HUES48 (cell line): ENCODE measurements at regions not wholly inside any gene's neighbourhood (a gene's known extent, or its start where the extent isn't known, plus 50 kb on each side); places are given as distances from the start of the nearest gene placed in this dataset.

Experiments
- H3K27ac ChIP-seq: one replicate; pipeline ENCODE4 v1.7.0; 2013; ENCODE audit warnings: low read depth, low read length, inconsistent platforms
- H3K27me3 ChIP-seq: 2 replicates; pipeline ENCODE4 v1.6.1; 2013; ENCODE audit warnings: mild to moderate bottlenecking, low read length; ENCODE audit not compliant: control insufficient read depth, insufficient read depth
- H3K36me3 ChIP-seq: 2 replicates; pipeline ENCODE4 v1.6.1; 2013; ENCODE audit warnings: low read length; ENCODE audit not compliant: control insufficient read depth, insufficient read depth
- H3K4me1 ChIP-seq: 2 replicates; pipeline ENCODE4 v1.6.1; 2013; ENCODE audit warnings: mild to moderate bottlenecking, low read length; ENCODE audit not compliant: control insufficient read depth, insufficient read depth
- H3K4me3 ChIP-seq: 2 replicates; pipeline ENCODE4 v1.5.1; 2013; ENCODE audit warnings: mild to moderate bottlenecking, low read depth, low read length
- H3K9ac ChIP-seq: 2 replicates; pipeline ENCODE4 v1.6.1; 2013; ENCODE audit warnings: mild to moderate bottlenecking, low read depth, low read length, moderate library complexity
- H3K9me3 ChIP-seq: 2 replicates; pipeline ENCODE4 v1.6.1; 2013; ENCODE audit warnings: low read length; ENCODE audit not compliant: control insufficient read depth, insufficient read depth

DNA sequence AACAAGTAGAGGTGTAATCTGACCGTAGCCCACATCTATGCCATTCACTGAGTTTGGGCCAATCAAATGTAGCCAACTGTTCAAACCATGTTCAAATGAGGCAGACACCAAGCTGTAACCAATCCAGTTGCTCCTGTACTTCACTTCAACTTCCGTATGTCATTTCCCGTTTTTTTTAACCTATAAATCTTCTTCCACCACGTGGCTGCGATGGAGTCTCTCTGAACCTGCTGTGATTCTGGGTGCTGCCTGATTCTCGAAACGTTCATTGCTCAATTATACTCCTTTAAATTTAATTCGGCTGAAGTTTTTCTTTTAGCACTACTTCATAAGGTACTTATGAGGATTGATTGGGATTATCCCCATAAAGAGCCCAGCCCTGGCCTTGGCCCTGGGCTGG lies 179.7 kb downstream of the PIK3R1 start:
- no peak overlapping the region for H3K27ac ChIP-seq
- no peaks in the 10 kb centered on the region for H3K27me3 ChIP-seq
- H3K9ac ChIP-seq, result no peak overlapping the region
- no peaks in the 10 kb centered on the region for H3K36me3 ChIP-seq
- H3K4me1 ChIP-seq, result no peaks in the 10 kb centered on the region
- no peak overlapping the region for H3K4me3 ChIP-seq
- no peaks in the 10 kb centered on the region for H3K9me3 ChIP-seq

DNA sequence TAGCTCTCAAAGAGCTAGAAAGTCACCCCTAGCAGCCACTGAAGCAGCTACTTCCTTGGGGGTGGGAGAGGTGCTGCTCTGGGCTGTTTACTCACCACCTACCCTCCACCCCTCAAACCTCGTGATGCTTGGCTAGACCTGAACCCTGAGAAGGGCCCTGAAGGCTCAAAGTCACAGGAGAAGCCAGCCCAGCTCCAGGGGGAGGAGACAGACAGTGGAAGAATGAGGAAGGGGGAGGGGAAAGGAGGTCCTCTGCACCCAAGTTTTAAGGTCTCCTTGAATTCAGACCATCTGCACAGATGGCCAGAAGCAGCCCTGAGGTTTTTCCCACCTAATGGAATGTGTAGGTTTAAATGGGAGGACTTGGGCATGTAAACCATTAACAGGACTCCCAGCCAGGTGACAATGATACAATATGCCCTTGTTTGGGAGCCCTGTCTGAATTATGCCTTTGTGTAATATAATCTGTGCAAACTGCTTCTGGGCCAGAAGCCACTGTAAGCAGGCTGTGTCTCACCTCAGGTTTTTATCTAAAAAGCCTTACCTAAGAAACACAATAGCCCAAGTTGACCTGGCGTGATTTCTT lies 180.5 kb downstream of the PIK3R1 start:
- peak overlapping the region; percentile 18 for H3K27ac ChIP-seq
- H3K9ac ChIP-seq, result no peak overlapping the region
- no peak overlapping the region for H3K4me3 ChIP-seq

DNA sequence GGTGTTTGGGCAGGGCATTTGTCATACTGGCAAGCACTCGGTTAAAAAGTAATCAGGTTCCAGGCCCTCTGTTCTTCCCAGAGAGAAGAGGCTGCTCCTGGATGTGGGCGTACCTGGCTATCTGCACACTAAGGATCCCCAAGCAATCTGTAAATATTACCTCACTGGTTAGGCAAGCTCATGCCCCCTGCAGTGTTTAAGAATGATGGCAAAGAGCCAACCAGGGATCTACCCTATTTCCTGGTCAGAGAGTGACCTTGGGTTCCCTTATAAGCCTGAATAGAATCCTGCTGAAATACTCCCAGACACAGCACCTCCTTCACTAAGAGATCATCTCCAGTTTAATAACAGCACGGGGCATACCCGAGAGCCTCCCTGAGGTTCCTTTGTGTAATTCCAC lies 181.2 kb downstream of the PIK3R1 start:
- Histone ChIP-seq H3K9me3 (no peaks in the 10 kb centered on the region), H3K9ac (no peak overlapping the region), H3K4me3 (no peak overlapping the region), H3K27ac (peak overlapping the region; percentile 18), H3K27me3 (no peaks in the 10 kb centered on the region), H3K4me1 (no peaks in the 10 kb centered on the region), H3K36me3 (no peaks in the 10 kb centered on the region)

More for the DNA sequence above, 180.5 kb downstream of the PIK3R1 start:
- no peaks in the 10 kb centered on the region for H3K9me3 ChIP-seq
- H3K4me1 ChIP-seq, result no peaks in the 10 kb centered on the region
- no peaks in the 10 kb centered on the region for H3K36me3 ChIP-seq
- no peaks in the 10 kb centered on the region for H3K27me3 ChIP-seq

DNA sequence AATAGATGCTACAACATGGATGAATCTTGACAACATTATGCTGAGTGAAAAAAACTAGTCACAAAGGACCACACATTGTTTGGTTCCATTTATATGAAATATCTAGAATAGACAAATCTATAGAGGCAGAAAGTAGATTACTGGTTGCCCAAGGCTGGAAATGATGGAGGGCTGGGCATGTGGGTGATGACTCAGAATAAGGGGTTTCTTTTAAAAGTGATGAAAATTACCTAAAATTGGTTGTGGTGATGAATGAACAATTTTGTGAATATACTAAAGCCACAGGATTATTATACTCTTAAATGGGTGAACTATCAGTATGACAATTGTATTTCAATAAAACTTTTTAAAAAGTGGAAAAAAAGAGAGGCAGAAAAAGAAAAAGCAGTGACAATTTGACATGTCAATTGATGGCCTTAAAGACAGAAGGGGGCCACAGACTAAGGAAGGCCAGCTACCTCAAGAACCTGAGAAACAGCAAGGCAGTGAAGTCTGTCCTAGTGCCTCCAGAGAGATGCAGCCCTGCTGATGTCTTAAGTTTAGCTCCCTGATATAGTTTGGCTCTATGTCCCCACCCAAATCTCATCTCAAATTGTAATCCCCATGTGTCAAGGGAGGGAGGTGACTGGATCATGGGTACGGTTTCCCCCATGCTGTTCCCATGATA lies 182.7 kb downstream of the PIK3R1 start:
- no peaks in the 10 kb centered on the region for H3K27me3 ChIP-seq
- H3K4me3 ChIP-seq, result no peak overlapping the region
- H3K9ac ChIP-seq, result no peak overlapping the region
- no peaks in the 10 kb centered on the region for H3K36me3 ChIP-seq
- H3K9me3 ChIP-seq, result no peaks in the 10 kb centered on the region
- no peak overlapping the region for H3K27ac ChIP-seq
- H3K4me1 ChIP-seq, result no peaks in the 10 kb centered on the region

DNA sequence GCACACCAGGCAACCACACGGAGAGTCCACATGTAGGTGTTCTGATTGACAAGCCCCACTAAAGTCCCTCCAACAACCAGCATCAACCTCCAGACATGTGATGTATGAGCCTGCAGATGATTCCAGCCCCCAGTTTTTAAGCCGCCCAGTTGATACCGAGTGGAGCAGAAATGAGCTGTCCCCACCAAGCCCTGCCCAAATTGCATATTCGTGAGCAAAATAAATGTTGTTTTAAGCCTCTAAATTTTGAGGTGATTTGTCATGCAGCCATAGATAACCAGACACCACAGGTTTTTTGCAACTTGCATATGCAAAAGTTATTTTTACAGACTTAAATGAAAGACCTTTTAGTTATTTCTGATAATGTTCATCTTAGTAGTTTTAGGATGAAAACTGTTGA lies 187.7 kb downstream of the PIK3R1 start:
- no peaks in the 10 kb centered on the region for H3K9me3 ChIP-seq
- no peak overlapping the region for H3K4me3 ChIP-seq
- H3K9ac ChIP-seq, result no peak overlapping the region
- H3K4me1 ChIP-seq, result peaks cover 22% of the 10 kb centered on the region
- no peaks in the 10 kb centered on the region for H3K27me3 ChIP-seq
- H3K27ac ChIP-seq, result no peak overlapping the region
- H3K36me3 ChIP-seq, result no peaks in the 10 kb centered on the region

DNA sequence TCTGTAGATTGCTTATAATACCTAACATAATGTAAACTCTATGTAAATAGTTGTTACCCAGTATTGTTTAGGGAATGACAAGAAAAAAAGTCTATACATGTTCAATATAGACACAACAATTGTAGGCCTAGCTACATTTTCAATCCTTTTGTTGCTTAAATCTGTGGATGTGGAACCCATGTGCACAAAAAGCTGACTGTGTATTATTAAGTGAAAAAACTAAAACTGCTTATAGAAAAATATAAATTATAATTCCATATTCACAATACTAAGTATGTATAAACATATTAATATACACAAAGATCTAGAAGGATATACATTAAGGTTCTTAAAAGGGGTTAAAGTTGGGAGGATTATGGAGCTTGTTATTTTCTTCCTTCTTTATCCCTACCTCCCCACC lies 188.7 kb downstream of the PIK3R1 start:
- Histone ChIP-seq H3K27me3 (no peaks in the 10 kb centered on the region), H3K36me3 (no peaks in the 10 kb centered on the region)

DNA sequence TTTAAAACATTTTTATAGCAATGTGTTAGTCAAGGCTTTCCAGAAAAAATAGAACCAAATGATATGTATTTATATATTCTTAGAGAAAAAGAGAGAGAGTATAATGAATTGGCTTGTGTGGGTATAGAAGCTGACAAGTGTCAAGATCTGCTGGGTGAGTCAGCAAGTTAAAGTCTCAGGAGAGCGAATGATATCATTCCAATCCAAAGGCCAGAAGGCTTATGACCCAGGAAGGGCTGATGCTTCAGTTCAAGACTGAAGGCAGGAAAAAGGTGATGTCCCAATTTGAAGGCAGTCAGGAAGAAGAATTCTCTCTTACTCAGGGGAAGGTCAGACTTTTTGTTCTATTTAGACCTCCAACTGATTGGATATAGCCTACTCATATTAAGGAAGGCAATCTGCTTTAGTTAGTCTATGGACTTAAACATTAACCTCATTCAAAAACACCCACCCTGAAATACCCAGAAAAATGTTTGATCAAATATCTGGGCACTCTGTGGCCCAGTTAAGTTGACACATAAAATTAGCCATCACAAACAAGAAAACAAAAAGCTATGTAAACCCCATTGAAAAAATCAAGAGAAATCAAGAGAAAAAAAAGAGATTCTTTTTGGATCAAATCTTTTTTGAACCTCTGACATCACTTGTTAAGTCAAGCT lies 189.6 kb downstream of the PIK3R1 start:
- Histone ChIP-seq H3K36me3 (no peaks in the 10 kb centered on the region), H3K27ac (no peak overlapping the region), H3K27me3 (no peaks in the 10 kb centered on the region), H3K4me3 (no peak overlapping the region), H3K9ac (no peak overlapping the region), H3K9me3 (no peaks in the 10 kb centered on the region), H3K4me1 (peaks cover 34% of the 10 kb centered on the region)

More for the DNA sequence above, 188.7 kb downstream of the PIK3R1 start:
- no peaks in the 10 kb centered on the region for H3K9me3 ChIP-seq
- H3K27ac ChIP-seq, result no peak overlapping the region
- no peak overlapping the region for H3K4me3 ChIP-seq
- H3K4me1 ChIP-seq, result peaks cover 31% of the 10 kb centered on the region
- no peak overlapping the region for H3K9ac ChIP-seq

DNA sequence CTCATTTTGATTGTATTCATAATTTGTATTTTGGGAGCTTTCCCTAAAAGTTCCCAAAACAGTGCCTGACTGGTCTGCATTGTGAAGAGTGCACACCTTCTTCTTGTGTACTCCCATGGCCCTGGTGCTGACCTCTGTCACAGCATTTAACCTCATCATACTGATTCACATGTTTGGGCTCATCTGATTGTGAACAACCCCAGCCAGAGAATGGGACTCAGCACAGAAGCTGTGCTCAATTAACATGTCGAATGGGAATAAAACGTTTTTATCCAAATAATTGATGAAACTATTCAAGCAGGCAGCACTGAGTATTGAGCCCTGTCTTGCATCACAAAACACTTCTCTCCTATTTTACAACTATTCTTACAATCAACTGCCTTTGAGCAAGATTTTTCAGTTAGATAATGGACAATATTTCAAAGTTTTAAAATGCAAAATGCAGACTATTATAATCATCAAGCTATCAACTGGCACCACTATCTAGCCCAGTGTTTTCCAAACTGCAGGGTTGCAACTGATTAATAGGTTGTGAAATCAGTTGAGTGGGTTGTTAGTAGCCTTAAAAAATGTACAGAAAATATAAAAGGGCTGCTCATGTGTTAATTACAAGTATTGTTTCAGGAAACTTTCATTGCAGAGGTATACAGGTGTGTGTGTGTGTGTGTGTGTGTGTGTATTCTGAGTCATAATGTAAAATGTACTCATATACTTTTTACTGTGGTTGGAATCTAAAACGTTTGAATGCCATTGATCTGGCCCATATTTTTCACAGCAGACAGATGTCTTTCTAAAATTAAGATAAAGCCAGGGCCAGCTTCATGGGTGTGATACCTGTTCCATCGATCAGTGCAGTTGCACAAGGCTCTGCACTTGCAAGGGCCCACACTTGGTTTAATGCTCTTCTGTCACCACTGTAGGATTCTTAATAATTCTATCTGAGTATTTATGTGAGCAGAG lies 190.5 kb downstream of the PIK3R1 start:
- no peak overlapping the region for H3K27ac ChIP-seq
- H3K9ac ChIP-seq, result no peak overlapping the region
- no peak overlapping the region for H3K4me3 ChIP-seq
- no peaks in the 10 kb centered on the region for H3K36me3 ChIP-seq
- H3K27me3 ChIP-seq, result no peaks in the 10 kb centered on the region
- H3K9me3 ChIP-seq, result no peaks in the 10 kb centered on the region
- peaks cover 34% of the 10 kb centered on the region for H3K4me1 ChIP-seq

DNA sequence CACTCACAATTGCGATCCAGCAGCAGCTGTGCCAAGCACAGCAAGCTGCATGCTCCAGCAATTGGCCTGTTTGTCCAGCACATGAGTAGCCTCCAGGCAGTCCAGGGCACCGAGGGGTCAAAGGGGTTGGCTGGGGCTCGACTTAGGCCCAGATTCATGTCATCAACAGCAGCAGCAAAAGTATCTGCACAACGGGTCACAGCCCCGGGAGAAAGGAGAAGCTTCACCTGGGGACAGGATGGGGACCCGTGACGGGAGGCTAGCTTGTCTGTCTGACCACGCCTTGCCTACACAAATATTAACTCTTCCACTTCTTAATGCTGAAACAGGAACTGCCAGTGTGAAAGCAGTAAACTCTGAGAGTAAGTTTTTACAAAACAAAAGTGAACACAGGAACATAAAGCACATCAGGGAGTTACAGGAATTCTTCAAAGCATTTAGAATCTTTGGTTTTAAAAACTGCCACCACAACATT lies 191.2 kb downstream of the PIK3R1 start:
- H3K4me3 ChIP-seq, result no peak overlapping the region
- no peaks in the 10 kb centered on the region for H3K36me3 ChIP-seq
- H3K27ac ChIP-seq, result no peak overlapping the region

DNA sequence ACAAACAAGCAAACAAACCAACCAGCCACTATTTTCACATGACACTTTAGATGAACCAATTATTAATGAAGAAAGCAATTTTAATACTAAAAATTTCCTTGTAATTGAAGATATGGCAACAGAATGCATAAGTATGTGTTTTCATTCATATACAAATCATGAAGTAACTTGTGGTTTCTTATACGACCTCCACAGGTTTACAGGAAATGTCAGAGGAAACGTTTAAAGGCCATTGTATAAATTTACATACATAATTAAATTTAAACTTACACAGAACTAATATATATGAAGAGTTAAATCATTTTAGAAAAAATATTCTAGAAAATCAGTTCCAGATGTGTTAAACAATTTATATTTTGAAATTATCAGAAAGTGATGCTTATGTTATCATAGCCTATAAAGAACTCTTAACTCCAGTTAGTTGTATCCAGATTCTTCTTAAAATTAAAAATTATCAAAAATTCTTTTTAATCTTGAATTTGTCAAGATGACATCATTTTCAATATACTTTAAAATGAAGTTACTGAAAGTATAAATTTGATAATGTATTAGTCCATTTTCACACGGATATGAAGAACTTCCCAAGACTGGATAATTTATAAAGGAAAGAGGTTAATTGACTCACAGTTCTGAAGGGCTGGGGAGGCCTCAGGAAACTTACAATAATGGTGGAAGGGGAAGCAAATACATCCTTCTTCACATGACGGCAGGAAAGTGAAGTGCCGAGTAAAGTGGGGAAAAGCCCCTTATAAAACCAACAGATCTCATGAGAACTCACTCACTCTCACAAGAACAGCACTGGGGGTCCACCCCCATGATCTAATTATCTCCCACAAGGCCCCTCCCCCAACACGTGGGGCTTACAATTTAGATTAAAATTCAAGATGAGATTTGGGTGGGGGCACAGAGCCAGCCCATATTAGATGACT lies 192.0 kb downstream of the PIK3R1 start:
- no peak overlapping the region for H3K27ac ChIP-seq
- no peaks in the 10 kb centered on the region for H3K9me3 ChIP-seq
- no peaks in the 10 kb centered on the region for H3K36me3 ChIP-seq
- no peak overlapping the region for H3K9ac ChIP-seq
- peaks cover 34% of the 10 kb centered on the region for H3K4me1 ChIP-seq
- no peak overlapping the region for H3K4me3 ChIP-seq
- H3K27me3 ChIP-seq, result no peaks in the 10 kb centered on the region

More for the DNA sequence above, 191.2 kb downstream of the PIK3R1 start:
- Histone ChIP-seq H3K9ac (0 out of 2 replicates have a peak overlapping the region, but pooled peaks have one; percentile 9), H3K27me3 (no peaks in the 10 kb centered on the region), H3K4me1 (peaks cover 34% of the 10 kb centered on the region), H3K9me3 (no peaks in the 10 kb centered on the region)
